NCI-H146 (cell line): ENCODE measurements at regions not wholly inside any gene's neighbourhood (a gene's known extent, or its start where the extent isn't known, plus 50 kb on each side); places are given as distances from the start of the nearest gene placed in this dataset.
A peak's percentile ranks its signal among the peaks of the same experiment; 100 is the strongest.

Experiments used
- DNase-seq: peaks from one replicate; lab custom pipeline; 2025; lab: John Stamatoyannopoulos, UW

DNA sequence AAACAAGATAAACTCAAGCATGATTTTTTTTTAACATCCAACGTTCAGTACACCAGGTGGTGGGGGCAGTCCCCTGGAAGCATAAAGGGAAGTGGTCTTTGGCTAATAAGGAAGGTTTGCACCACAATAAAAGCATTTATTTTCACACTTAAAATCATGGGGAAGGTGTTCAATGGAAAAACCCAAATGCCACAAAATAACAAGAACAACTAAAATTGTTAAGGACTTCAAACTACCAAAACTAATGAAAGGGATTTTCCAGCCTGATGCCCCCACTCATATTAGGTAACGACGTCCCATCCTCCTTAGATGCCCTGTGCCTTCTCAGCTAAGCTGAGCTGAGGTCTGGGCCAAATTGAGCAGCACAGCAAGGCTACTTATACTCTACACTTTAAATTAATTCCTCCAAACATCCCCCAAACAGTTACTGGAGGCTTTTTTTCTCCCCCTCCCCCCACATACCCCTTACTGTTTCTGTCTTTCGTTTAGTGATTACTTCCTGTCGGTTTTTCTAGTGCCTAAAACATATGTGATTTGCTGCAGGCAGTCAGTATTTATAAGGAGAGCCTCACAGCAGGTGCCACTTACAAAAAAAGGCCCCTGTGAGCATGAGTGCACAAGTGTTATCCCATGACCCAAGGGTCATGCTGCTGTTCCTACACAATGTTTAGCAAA lies 259.7 kb upstream of the ZNF608 start:
- peak; percentile 77 for DNase-seq

DNA sequence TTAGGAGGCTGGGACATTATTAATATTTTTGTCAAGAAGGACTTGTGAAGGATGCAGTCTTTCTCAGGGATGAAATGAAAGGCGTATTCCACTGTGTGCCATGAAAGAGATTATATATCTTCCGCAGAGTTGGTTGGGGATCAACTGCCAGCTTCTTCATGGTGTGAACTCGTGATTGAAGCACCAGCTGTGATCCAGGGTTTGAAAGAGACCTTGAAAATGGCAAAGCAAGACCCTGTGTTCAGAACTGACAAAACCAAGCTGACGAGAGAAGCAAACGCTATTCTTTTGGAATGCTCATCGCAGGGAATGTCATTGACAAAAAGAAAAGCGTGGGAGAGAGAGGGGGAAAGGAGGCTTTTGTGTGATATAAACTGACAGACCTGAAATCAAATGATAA lies 263.9 kb upstream of the ZNF608 start:
- no peak for DNase-seq

DNA sequence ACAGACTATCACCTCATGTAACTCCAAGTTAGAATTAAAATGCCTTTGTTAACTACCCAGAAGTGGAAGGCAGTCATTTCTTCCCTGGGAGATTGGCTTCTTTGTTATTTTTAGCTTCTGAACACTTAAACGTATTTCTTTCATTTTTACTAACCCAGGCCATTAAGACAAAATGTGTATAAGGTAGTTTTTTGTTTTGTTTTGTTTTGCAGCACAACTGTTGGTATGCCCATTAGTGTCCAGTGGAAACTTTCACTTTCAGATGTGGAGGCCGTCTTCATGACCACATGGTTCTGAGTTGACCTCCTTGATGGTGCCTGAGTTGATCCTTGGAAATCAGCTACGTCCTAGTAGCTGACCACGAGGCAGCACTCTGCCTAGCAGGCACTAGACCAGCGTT lies 264.6 kb upstream of the ZNF608 start:
- no peak for DNase-seq

DNA sequence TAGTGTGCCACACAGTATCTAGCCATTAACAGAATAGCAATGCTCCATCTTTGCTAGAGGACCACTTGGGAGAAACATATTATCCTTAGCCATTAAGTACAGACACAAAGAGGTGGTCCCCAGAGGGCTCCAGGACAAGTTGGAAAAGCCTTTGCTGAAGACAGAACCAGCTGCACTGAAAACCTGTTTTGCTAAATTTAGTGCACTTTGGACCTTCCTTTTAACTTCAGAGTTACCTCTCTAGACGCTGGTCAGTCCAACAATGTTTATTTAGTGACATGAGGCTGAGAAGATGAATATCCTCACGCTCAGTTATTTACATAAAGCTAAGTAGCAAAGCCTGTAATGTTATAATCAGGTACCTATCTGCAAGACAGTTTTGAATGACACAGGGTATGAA lies 265.0 kb upstream of the ZNF608 start:
- DNase-seq = peak; percentile 3

DNA sequence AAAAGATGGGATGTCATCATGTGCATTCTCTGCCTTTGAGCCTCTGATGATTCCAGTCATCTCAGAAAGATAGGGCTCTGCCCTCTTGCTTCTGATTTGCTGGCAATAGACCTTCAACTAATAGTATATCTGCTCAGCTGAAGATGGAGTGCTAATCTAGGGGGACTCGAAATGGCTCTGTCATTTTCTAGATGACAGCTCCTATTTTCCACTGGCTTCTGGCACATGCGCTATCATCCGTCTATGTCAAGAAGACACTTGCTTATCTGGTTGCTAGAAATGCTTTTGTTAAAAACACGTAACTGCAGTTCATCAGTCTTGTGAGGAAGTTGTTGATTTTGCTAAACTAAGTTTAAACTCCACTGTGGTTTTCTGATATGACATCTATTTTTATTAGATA lies 265.5 kb upstream of the ZNF608 start:
- DNase-seq = no peak

DNA sequence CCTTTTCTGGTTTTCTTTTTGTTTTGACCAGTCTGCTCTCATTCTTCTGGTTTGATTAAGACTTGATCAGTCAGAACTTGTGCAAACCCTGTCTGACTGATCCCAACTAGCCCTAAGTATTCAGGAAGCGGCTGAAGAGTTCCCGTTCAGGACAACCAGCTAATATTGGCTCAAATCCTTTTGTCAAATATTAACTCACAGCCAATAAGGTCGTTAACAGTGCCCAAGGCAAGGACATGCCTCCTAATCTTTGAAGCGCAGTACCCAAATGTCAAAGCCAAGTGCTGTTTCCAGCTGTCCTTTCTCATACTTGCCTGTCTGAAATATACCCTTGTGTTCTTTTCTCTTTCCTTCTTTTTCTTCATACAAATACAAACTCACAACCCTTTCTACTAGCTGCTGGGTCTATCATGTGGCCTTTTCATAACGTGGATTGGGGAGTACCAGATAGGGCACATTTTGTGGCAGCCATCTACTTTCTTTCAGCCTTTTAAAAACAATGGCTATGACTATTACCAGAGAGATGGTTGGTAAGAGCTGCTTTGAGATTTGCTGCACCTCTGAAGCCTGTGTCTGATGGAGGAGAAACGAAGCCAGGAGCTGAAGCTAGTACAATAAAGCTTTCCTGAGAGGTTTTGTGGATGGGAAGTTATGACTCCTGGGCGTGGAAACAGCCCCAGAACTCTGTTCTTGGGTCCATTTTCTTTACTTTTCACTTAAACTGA lies 266.4 kb upstream of the ZNF608 start:
- DNase-seq = no peak

DNA sequence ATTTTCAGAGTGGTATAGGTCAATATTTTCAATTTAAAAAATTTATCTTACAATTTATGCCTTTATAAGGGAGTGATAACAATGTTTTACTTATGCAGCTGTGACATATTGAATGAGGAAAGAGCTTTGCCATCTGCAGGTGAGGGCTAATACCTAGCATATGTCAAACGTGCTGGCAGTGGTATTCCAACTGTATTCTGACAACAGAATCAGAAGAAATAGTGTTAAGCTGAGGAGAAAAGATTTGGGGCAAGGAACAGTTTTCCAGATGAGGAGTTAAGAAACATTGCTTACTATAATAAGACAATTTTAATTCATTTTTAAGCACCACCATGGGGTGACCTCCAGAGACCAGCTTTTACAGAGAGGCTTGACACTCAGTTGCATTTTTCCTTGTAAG lies 267.8 kb upstream of the ZNF608 start:
- no peak for DNase-seq

DNA sequence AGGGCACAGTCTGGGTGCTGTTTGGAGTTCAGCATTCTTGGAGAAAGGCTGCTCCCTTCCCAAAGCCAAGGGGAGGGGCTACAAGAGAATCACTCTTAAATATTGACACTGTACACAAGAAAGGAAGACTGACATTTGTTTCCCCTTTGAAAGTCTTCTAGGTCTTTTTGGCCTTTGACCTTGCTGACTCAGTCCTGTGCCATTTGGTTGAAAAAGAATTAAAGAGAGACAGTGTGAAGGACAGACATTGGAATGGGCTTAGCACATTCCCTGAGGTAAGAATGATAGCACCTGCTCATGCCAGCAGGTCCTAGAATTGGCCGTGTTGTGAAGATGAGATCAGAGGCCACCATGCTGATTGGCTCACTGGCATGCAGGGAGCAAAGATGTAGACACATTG lies 271.4 kb upstream of the ZNF608 start:
- no peak for DNase-seq

DNA sequence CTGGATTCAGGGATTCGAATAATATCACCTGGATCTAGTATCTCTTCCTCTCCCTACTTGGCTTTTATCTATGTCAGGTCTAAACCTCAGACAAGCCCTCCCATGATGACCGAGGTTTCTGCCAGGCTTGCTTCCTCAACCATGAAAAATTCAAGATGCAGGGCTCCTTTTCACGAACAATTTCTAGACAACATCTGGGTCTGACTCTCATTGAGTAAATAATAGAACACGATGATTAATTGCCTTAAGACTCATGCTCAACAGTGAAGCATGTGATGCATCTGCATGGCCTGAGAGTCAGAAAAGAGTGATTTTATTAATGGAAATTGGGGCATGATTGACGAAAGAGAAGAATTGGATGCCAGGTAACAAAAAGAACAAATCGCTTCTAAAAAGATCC lies 277.2 kb upstream of the ZNF608 start:
- no peak for DNase-seq

DNA sequence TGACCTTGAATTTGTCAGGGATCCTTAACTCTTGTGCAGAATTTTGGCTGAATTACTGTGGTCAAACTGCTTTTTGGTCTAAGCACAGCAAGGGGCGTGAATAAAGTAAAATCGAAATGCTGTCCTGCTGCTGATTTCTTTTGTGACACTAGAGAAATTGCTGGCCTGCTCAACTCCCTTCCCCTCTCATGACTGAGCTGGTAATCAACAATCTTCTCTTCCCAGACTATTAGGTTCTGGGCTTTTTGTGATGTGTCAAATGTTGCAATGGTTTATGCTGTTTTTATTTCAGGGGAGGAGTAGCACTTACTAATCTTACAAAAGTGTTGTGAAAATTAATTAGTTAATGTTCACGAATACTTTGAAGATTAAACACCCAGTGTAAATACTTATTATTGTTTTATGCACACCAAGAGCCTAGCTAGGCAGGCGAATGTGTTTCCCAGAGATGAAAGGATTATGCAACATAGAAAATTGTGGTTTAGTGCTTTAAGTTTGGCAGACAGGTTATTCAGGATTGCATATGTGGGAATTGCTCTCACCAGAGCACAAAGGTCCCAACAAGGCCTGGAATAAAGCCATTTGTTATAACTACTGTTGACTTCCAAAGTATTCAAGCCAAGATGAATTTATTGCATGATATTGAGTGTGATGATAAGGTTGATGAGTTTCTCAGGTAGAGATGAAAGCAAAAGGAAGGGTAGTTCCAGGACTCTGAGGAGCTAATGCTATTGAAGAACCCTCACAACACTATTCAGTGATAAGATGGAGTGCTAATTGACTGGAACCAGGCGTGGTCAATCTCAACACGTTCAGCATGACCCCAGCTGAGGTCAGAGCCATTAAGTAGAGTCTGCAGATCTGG lies 280.7 kb upstream of the ZNF608 start:
- DNase-seq = no peak

DNA sequence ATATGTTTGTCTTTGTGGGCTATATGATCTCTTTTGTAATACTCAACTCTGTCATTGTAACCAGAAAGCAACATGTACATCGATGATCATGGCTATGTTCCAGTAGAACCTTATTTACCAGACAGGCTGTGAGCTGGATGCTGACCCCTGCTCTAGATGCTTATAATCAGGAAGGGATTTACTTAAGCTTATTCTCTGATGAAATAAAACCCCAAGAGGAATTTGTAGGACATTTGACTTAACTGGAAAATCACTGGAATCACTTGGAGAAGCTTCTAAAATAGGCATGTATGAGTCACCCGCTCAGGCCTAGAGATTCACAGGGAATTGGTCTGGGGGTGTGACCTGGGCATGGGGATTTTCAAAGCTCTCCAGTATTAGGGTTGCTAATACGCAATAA lies 285.8 kb upstream of the ZNF608 start:
- DNase-seq = no peak

DNA sequence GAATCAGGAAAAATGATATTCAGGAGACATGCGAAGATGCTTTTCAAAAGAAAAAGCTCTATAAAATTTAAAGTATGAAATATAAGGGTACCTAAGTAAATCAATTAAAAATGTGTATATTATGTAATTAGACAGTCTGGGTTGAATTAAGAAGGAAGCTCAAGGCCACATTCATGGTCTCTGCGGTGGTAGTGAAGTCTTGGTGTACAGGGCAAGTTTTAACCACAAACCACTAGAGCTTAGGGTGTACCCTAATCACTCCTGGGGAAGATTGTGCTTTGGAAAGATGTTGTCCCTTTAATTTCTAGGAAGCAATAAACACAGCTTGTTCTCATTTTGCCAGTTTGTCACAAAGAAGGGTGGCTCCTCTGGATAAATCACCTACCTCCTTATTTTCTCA lies 287.2 kb upstream of the ZNF608 start:
- no peak for DNase-seq

DNA sequence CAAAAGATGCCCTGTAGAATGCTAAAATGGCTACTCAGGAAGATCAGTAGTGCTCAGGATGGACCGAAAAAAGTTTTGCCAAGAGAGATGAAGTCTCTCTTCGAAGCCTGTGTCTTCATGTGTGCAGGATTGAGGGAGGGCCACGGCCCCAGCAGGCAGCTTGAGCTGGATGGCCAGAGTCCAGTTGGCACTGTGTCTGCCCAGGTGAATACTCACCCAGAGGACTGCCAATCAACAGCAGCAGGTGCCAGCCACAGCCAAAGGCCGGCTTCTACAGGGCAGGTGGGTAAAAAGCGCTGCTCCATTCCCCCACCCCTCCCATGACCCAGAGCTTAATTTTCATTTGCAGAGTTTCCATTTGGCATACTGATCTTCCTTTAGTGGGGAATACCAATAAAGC lies 287.9 kb upstream of the ZNF608 start:
- no peak for DNase-seq

DNA sequence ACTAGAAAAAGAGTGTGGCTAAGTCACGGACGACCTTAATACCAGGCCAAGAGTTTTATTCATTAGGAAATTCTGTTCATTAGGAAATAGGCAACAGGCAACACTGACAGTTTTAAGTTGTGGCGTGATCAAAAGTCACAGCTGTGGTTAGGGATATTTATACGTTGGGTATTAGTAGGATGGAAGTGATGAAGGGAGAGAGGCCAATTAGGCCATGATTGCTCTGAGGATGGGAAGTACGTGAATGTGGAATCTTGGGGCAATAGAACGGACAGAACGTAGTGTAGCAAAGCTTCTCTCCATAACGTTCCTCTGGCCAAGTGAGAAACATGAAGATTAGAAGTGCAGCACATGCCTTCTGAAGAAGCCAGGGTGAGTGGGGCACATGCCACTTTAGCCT lies 290.1 kb upstream of the ZNF608 start:
- DNase-seq = no peak

DNA sequence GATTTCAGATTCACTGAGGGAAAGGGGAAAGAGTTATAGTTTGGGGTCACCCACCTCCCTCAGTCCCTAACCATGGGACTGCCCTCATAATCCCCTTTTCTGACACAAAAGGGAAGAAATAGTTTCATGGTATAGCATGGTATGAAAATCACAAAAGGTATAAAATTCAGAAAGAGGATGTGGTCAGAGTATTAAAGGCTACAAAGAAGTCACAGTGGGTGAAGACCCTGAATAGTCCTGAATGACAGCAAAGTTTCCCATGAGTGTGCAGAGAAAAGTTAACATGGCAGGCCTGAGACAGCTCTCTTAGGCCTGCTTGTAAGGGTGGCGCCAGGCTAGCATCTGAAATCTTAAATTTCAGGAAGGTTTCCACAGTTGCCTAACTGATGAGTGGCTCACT lies 290.6 kb upstream of the ZNF608 start:
- no peak for DNase-seq

DNA sequence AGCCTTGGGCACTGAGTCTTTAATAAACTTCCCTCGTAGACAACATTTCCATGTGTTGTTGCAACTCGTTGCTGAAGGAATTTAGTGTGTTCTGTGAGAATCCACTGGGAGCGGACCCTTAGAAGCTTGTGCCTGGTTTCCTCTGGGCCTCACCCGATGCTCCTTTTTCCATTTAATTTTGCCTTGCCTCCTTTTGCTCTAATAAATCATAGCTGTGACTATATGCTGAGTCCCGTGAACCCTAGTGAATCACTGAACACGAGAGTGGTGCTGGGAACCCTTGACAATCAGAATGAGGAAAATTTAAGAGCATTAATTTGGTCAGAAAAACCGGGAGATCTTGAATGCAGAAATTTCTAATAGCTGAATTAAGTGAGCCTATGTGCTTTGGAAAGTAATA lies 291.1 kb upstream of the ZNF608 start:
- DNase-seq = no peak

DNA sequence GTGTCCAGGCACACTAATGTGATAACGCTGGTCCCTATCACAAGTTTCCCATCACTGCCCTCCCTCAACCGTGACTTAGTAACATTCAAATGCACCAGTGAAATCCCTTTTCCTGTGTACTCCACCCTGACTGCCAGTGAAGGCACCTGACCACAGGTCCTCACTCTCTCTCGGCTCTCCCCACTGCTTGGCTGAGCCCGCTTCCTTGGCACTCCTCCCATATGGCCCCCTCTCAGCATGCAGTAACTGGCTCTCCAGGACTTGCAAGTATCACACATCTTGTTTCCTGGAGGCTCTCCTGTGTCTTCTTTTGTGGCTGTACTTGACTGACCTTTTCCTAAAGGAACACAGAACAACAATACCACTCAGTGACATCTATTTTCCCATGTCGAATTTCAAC lies 292.0 kb upstream of the ZNF608 start:
- no peak for DNase-seq

DNA sequence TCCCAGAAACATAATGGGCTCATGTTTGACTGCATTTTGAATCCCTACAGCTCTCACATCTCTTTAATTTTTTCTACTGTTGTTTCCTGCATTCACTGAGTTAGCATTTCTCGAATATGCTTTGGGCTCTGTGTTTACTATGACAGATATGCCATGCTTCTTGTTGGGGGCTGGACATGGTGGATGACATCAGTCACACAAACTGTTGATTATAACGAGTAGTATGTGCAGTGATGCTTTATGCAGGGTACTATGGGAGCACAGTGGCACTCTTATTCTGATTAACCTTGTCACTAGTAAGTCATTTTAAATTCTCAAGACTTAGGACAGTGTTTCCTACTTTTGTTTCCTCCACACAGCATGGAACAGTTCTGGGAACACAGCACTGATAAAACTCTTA lies 295.4 kb upstream of the ZNF608 start:
- no peak for DNase-seq

DNA sequence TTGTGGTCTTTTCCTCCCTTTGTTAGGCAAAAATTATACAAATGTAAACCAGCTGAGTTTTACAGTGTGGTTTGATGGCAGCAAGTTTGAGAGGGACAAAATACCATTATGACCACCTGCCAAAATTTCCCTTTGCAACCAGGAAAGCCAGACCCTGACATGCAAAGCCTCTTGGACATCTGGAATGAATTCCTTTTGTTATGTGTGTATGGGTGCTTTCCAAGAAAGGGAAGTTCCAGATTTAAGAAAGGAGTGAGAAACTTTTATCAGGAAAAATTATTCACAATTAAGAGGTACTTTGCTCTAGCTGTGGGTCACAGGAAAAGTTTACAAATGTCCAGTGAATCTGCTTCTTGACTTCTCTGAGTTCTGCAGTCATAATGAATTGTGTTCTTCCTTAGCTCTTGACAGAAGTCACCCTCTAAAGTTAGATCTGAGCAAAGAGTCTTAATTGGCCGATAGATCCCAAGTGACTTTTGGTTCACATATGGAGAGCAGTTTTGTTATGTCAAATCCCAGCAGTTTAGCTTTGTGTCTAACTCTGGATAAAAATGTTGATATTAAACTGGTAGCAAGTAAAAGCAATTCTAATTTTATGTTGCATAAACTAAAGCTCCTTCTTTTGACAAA lies 295.9 kb upstream of the ZNF608 start:
- DNase-seq = no peak

DNA sequence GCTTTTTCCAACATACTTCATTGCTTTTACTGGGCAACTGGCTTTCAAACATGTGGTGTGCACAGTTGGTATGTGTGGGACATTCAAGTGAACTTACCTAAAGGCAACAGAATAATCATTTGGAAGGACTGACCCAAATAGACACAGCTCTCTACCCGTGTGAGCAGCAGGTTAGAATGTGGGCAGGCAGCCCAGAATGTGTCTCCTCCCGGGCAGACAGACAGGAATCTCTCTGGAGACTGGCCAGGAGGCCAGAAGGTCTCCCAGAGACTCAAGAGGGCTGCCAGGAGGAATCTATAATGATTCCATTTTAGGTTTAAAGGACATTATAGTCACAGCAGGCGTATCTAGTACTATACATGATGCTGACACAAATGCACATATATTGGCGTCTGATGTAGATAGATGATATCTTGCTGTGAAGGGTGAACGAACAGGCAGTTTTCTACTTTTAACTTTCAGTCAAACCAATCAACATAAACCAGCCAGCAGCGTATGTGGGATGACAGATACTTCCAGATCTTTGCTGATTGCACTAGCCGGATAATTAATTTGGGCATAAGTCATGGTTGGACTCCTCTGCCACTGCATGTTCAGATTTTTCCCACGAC lies 297.4 kb upstream of the ZNF608 start:
- DNase-seq = no peak

DNA sequence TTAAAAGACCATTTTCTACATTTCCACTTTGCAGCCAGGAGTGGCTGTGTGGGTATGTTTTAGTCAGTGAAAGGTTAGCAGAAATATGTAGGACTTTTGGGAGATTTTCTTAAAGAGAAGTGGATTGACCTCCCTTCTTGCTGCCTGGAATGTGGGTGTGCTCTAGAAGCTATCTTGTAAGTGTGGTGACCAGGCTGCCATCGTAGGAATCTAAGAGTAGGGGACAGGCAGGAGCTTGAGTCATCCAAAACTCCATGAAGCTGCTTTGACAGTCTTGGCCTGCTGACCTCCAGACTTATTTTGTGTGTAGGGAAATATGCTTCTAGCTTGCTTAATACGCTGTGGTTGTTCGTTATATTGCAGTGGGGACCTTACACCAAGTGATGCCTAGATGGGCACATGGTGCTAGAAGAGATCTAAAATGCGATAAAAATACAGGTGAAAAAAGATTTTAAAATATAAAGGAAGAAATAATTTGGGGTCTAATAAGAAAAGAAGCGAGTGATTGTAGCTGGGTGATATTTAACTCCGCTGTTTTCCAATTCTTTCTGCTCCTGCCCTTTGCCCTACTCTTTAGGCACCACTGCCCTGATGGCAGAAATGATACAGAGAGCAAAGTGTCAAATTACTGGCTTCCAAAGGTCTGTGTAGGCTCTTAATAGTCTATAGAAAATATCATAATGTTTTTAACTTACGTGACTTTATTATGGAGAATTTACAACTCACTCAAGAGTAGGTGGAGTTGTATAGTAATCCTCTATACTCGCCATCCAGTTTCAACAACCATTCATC lies 298.2 kb upstream of the ZNF608 start:
- DNase-seq = no peak
